ENCODE measurements at regions not wholly inside any gene's neighbourhood (a gene's known extent, or its start where the extent isn't known, plus 50 kb on each side); places are given as distances from the start of the nearest gene placed in this dataset.

- Histone ChIP-seq H3F3A (ENCODE audit: control insufficient read depth, insufficient read depth) (no peaks in the 10 kb centered on the region), H3K27ac (ENCODE audit: low read depth, low read length) (no peak overlapping the region), H3K9me2 (replicated peaks; ENCODE audit: control insufficient read depth, low read length) (no peaks in the 10 kb centered on the region), H3K79me2 (ENCODE audit: control insufficient read depth, low read length) (no peaks in the 10 kb centered on the region), H3K27me3 (ENCODE audit: control insufficient read depth, low read length) (no peaks in the 10 kb centered on the region), H4K20me1 (ENCODE audit: control insufficient read depth, insufficient read depth, low read depth, low read length) (no peaks in the 10 kb centered on the region), H3K4me1 (ENCODE audit: control insufficient read depth, low read length) (no peaks in the 10 kb centered on the region), H3K36me3 (ENCODE audit: control insufficient read depth, low read length) (no peaks in the 10 kb centered on the region), H3K9me3 (ENCODE audit: control insufficient read depth, insufficient read depth, low read length) (no peaks in the 10 kb centered on the region), H3K4me3 (ENCODE audit: low read length) (no peak overlapping the region), H3K4me2 (ENCODE audit: low read length) (no peak overlapping the region)
- TF ChIP-seq EZH2phosphoT487 (IDR thresholded peaks at IDR 0.05; ENCODE audit: borderline replicate concordance, low read length) (no peak), CTCF (IDR thresholded peaks at IDR 0.05; ENCODE audit: low read depth, low read length, poor library complexity, severe bottlenecking) (no peak)
Observed at GRCh38 chr5:30039379-30039778, 1154.1 kb upstream of the CDH6 start.

- no peaks in the 10 kb centered on the region for H3K27me3 ChIP-seq (ENCODE audit: control insufficient read depth, low read length)
- no peak overlapping the region for H3K4me2 ChIP-seq (ENCODE audit: low read length)
- H3K79me2 ChIP-seq (ENCODE audit: control insufficient read depth, low read length): no peaks in the 10 kb centered on the region
- no peaks in the 10 kb centered on the region for H3K9me3 ChIP-seq (ENCODE audit: control insufficient read depth, insufficient read depth, low read length)
- H3K27ac ChIP-seq (ENCODE audit: low read depth, low read length): no peak overlapping the region
- no peaks in the 10 kb centered on the region for H4K20me1 ChIP-seq (ENCODE audit: control insufficient read depth, insufficient read depth, low read depth, low read length)
- TF ChIP-seq EZH2phosphoT487 (IDR thresholded peaks at IDR 0.05; ENCODE audit: borderline replicate concordance, low read length): no peak
- TF ChIP-seq CTCF (IDR thresholded peaks at IDR 0.05; ENCODE audit: low read depth, low read length, poor library complexity, severe bottlenecking): no peak
- no peaks in the 10 kb centered on the region for H3F3A ChIP-seq (ENCODE audit: control insufficient read depth, insufficient read depth)
- no peak overlapping the region for H3K4me3 ChIP-seq (ENCODE audit: low read length)
- no peaks in the 10 kb centered on the region for H3K36me3 ChIP-seq (ENCODE audit: control insufficient read depth, low read length)
- H3K4me1 ChIP-seq (ENCODE audit: control insufficient read depth, low read length): no peaks in the 10 kb centered on the region
- no peaks in the 10 kb centered on the region for H3K9me2 ChIP-seq (replicated peaks; ENCODE audit: control insufficient read depth, low read length)
Observed at GRCh38 chr5:30034870-30035269, 1158.6 kb upstream of the CDH6 start.

GRCh38 chr5:30030101-30030500 is 1163.4 kb upstream of the CDH6 start:
- TF ChIP-seq CTCF (IDR thresholded peaks at IDR 0.05; ENCODE audit: low read depth, low read length, poor library complexity, severe bottlenecking) (no peak), EZH2phosphoT487 (IDR thresholded peaks at IDR 0.05; ENCODE audit: borderline replicate concordance, low read length) (no peak)
- no peaks in the 10 kb centered on the region for H3F3A ChIP-seq (ENCODE audit: control insufficient read depth, insufficient read depth)
- H4K20me1 ChIP-seq (ENCODE audit: control insufficient read depth, insufficient read depth, low read depth, low read length): no peaks in the 10 kb centered on the region
- H3K79me2 ChIP-seq (ENCODE audit: control insufficient read depth, low read length): no peaks in the 10 kb centered on the region
- no peak overlapping the region for H3K4me2 ChIP-seq (ENCODE audit: low read length)
- no peaks in the 10 kb centered on the region for H3K9me3 ChIP-seq (ENCODE audit: control insufficient read depth, insufficient read depth, low read length)
- H3K9me2 ChIP-seq (replicated peaks; ENCODE audit: control insufficient read depth, low read length): no peaks in the 10 kb centered on the region
- H3K27me3 ChIP-seq (ENCODE audit: control insufficient read depth, low read length): no peaks in the 10 kb centered on the region
- no peaks in the 10 kb centered on the region for H3K4me1 ChIP-seq (ENCODE audit: control insufficient read depth, low read length)
- H3K36me3 ChIP-seq (ENCODE audit: control insufficient read depth, low read length): no peaks in the 10 kb centered on the region
- no peak overlapping the region for H3K4me3 ChIP-seq (ENCODE audit: low read length)
- H3K27ac ChIP-seq (ENCODE audit: low read depth, low read length): no peak overlapping the region

- H3K4me2 ChIP-seq (ENCODE audit: low read length): no peak overlapping the region
- no peaks in the 10 kb centered on the region for H3K4me1 ChIP-seq (ENCODE audit: control insufficient read depth, low read length)
- no peaks in the 10 kb centered on the region for H4K20me1 ChIP-seq (ENCODE audit: control insufficient read depth, insufficient read depth, low read depth, low read length)
- no peaks in the 10 kb centered on the region for H3K79me2 ChIP-seq (ENCODE audit: control insufficient read depth, low read length)
- no peak overlapping the region for H3K4me3 ChIP-seq (ENCODE audit: low read length)
- no peak for TF ChIP-seq CTCF (IDR thresholded peaks at IDR 0.05; ENCODE audit: low read depth, low read length, poor library complexity, severe bottlenecking)
- TF ChIP-seq EZH2phosphoT487 (IDR thresholded peaks at IDR 0.05; ENCODE audit: borderline replicate concordance, low read length): no peak
- H3K27ac ChIP-seq (ENCODE audit: low read depth, low read length): no peak overlapping the region
- H3F3A ChIP-seq (ENCODE audit: control insufficient read depth, insufficient read depth): no peaks in the 10 kb centered on the region
- H3K9me3 ChIP-seq (ENCODE audit: control insufficient read depth, insufficient read depth, low read length): no peaks in the 10 kb centered on the region
- H3K27me3 ChIP-seq (ENCODE audit: control insufficient read depth, low read length): no peaks in the 10 kb centered on the region
- no peaks in the 10 kb centered on the region for H3K36me3 ChIP-seq (ENCODE audit: control insufficient read depth, low read length)
- H3K9me2 ChIP-seq (replicated peaks; ENCODE audit: control insufficient read depth, low read length): no peaks in the 10 kb centered on the region
Observed at GRCh38 chr5:30001826-30002225, 1191.7 kb upstream of the CDH6 start.
